BLaER1 (cell line): ENCODE measurements at regions not wholly inside any gene's neighbourhood (a gene's known extent, or its start where the extent isn't known, plus 50 kb on each side); places are given as distances from the start of the nearest gene placed in this dataset.

ENCODE experiments used
- H3K27ac ChIP-seq: shearing (Covaris generic); formaldehyde crosslinking; 2 replicates; pipeline ENCODE4 v1.8.1; 2022
- H3K27me3 ChIP-seq: shearing (Covaris generic); formaldehyde crosslinking; 2 replicates; pipeline ENCODE4 v1.8.1; 2022
- H3K36me3 ChIP-seq: shearing (Covaris generic); formaldehyde crosslinking; 2 replicates; pipeline ENCODE4 v1.8.1; 2022
- H3K4me1 ChIP-seq: shearing (Covaris generic); formaldehyde crosslinking; 2 replicates; pipeline ENCODE4 v1.8.1; 2022
- H3K4me2 ChIP-seq: shearing (Covaris generic); formaldehyde crosslinking; 2 replicates; pipeline ENCODE4 v1.8.1; 2022
- H3K4me3 ChIP-seq: shearing (Covaris generic); formaldehyde crosslinking; 2 replicates; pipeline ENCODE4 v1.8.1; 2022
- H3K9ac ChIP-seq: shearing (Covaris generic); formaldehyde crosslinking; 2 replicates; pipeline ENCODE4 v1.8.1; 2022
- H3K9me3 ChIP-seq: shearing (Covaris generic); formaldehyde crosslinking; 2 replicates; pipeline ENCODE4 v1.8.1; 2022
- H4K20me1 ChIP-seq: shearing (Covaris generic); formaldehyde crosslinking; 2 replicates; pipeline ENCODE4 v1.8.1; 2022
- Cebpa-rat ChIP-seq: shearing (Covaris generic); IDR thresholded peaks from 2 replicates; pipeline ENCODE4 v1.8.1; 2022

DNA sequence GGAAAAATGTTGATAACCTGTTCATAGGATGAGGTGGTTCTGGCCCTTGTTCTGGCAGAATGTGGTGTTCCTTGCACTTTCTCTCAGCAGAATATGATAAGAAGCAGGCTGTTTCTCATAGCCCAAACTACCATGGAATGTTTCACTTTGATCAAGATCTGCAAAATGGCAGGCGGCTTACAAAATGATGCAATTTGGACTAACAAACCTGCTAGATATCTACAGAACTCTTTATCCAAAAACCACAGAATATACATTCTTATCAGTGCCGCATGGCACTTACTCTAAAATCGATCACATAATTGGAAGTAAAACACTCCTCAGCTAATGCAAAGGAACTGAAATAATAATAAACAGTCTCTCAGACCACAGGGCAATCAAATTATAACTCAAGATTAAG lies 55.9 kb upstream of the ABCB7 start:
- H4K20me1 ChIP-seq, result no peaks in the 10 kb centered on the region
- TF ChIP-seq Cebpa-rat, result no peak
- H3K36me3 ChIP-seq, result no peaks in the 10 kb centered on the region
- H3K9ac ChIP-seq, result no peak overlapping the region
- H3K9me3 ChIP-seq, result no peaks in the 10 kb centered on the region
- H3K4me3 ChIP-seq, result no peak overlapping the region
- H3K27ac ChIP-seq, result no peak overlapping the region
- no peaks in the 10 kb centered on the region for H3K4me1 ChIP-seq
- H3K4me2 ChIP-seq, result no peak overlapping the region
- H3K27me3 ChIP-seq, result peaks cover 65% of the 10 kb centered on the region

DNA sequence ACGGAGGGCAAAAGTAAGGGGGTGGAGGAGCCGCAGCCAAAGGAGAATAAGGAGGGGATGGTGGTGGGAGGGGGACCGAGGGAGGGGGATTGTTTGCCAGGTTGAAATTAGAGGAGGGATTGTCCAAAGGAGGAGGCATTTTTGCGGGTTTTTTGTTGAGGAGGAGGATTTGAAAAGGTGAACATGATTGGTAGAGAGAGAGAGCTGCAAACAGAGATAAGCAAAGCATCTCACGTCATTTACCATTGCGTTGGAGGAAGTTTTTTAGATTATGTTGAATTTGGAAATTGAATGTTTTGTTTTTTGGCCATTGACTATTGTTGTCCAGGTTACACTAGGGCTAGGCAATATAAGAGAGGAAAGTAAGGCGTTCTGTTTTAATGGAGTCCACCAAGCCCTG lies 54.5 kb upstream of the ABCB7 start:
- H3K4me2 ChIP-seq, result no peak overlapping the region
- no peaks in the 10 kb centered on the region for H3K36me3 ChIP-seq
- H3K4me3 ChIP-seq, result no peak overlapping the region
- TF ChIP-seq Cebpa-rat, result no peak
- H3K9ac ChIP-seq, result no peak overlapping the region
- no peak overlapping the region for H3K27ac ChIP-seq
- peaks cover 71% of the 10 kb centered on the region for H3K27me3 ChIP-seq
- no peaks in the 10 kb centered on the region for H4K20me1 ChIP-seq
- H3K4me1 ChIP-seq, result no peaks in the 10 kb centered on the region
- H3K9me3 ChIP-seq, result no peaks in the 10 kb centered on the region
